Gastroesophageal sphincter (tissue), 3 donors: ENCODE measurements at regions not wholly inside any gene's neighbourhood (a gene's known extent, or its start where the extent isn't known, plus 50 kb on each side); places are given as distances from the start of the nearest gene placed in this dataset.

Experiments
- CTCF ChIP-seq, 4 experiments: fragments of 200-600 bp in 2 of 4; fragments of 450-650 bp in 2 of 4; sonication (generic) in 1 of 4; IDR thresholded peaks; one replicate each; pipeline ENCODE4 v1.5.1; 2017 to 2019; ENCODE audit warnings: antibody characterized with exemption in 4 of 4, mild to moderate bottlenecking in 2 of 4, moderate library complexity in 2 of 4
- EP300 ChIP-seq: sonication (generic); formaldehyde crosslinking; IDR thresholded peaks from one replicate; pipeline ENCODE4 v1.6.1; 2017; ENCODE audit warnings: antibody characterized with exemption, mild to moderate bottlenecking
- POLR2A ChIP-seq, 2 donors: fragments of 450-650 bp; IDR thresholded peaks; one replicate each; pipeline ENCODE4 v1.6.1; 2017; ENCODE audit warnings: antibody characterized with exemption in 2 of 2, mild to moderate bottlenecking in 2 of 2, moderate library complexity in 1 of 2
- POLR2AphosphoS5 ChIP-seq: sonication (generic); formaldehyde crosslinking; IDR thresholded peaks from one replicate; pipeline ENCODE4 v1.6.1; 2017; ENCODE audit warnings: antibody characterized with exemption

DNA sequence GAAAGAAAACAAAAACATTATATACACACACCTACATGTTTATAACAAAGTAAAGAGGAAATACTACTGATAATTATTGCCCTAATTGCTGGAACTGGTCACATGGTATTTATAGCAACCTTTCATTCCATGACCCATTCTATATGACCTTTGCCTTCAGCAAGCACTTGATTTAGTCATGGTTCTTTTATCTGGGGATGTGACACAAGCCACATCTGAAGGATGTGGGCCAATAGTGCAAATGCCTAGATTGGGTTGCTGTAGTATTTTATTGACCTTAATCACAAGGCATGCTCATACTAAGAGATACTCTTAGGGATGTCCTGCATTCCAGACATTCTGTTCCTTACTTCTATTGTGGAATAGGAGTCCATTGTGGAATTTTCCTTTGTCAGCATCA, 723.5 kb upstream of the POM121L12 start:
- TF ChIP-seq CTCF (IDR thresholded peaks at IDR 0.05) (no peak), POLR2AphosphoS5 (no peak), POLR2A (IDR thresholded peaks at IDR 0.05) (no peak), EP300 (no peak)
